Mammary epithelial cell (primary cell): ENCODE measurements at regions not wholly inside any gene's neighbourhood (a gene's known extent, or its start where the extent isn't known, plus 50 kb on each side); places are given as distances from the start of the nearest gene placed in this dataset.

ENCODE experiments used
- CTCF ChIP-seq, 2 donors: IDR thresholded peaks in 1 of 2; conservative IDR thresholded peaks in 1 of 2; 2 replicates each; pipeline ENCODE4 v1.5.1; 2011 to 2012; ENCODE audit warnings: inconsistent platforms in 2 of 2, low read length in 2 of 2, mild to moderate bottlenecking in 2 of 2, control low read depth in 1 of 2, low read depth in 1 of 2; ENCODE audit not compliant: insufficient read depth in 1 of 2; ENCODE audit errors: extremely low read depth in 1 of 2
- EZH2 ChIP-seq: IDR thresholded peaks from 2 replicates; pipeline ENCODE4 v1.6.1; 2012; ENCODE audit warnings: low read length, inconsistent platforms, borderline replicate concordance

DNA sequence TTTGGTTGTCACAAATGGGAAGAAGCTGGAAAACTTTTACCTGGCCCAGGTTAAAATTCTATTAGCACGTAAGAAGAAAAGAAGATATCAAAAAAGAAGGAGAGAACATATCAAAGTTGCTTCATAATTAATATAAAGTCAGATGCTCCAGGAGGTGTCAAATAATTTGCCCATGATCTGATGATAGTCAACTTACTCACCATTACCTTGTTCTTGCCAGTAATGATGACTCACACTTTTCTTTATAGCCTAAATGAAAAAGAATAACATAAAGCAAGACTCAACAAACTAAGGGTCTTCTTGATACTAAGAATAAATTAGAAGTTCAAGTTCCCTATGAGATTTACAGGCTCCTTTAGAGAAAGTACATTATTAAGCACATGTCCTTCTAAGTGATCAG, 580.4 kb downstream of the TTLL7 start:
- TF ChIP-seq CTCF (conservative IDR thresholded peaks at IDR 0.05 in 1 of 2, IDR thresholded peaks at IDR 0.05 in 1 of 2; ENCODE audit: extremely low read depth in 1 of 2, insufficient read depth in 1 of 2, low read depth in 1 of 2, low read length in 2 of 2), result no peak
- TF ChIP-seq EZH2, result no peak
